T-cell (primary cell): ENCODE measurements at regions not wholly inside any gene's neighbourhood (a gene's known extent, or its start where the extent isn't known, plus 50 kb on each side); places are given as distances from the start of the nearest gene placed in this dataset.

ENCODE experiments used
- ATAC-seq, 4 experiments: fragments of 200-7000 bp in 3 of 4; fragments of 150-1000 bp in 1 of 4; cut with Tn5 transposase; replicated peaks in 1 of 4; 1 replicate in 3 of 4; 2 replicates in 1 of 4; pipeline ENCODE4 v1.10.0; 2021; ENCODE audit warnings: moderate library complexity in 3 of 4, mild to moderate bottlenecking in 2 of 4, moderate number of reproducible peaks in 1 of 4
- CTCF ChIA-PET, 2 donors: fragments of 300-600 bp; sonication (Branson Sonifier 250); formaldehyde crosslinking; loops; one replicate each; lab custom pipeline; 2022; ENCODE audit warnings: antibody characterized with exemption in 2 of 2; lab: Charles Lee
- POLR2A ChIA-PET, 2 donors: fragments of 300-600 bp; sonication (Branson Sonifier 250); formaldehyde crosslinking; loops; one replicate each; lab custom pipeline; 2022; ENCODE audit warnings: antibody characterized with exemption in 2 of 2; lab: Charles Lee
- DNase-seq, 35 experiments: peaks; one replicate each; pipeline versions ENCODE4 v3.0.0 to v3.0.0-alpha.2; 2013 to 2023
- H3K27ac ChIP-seq: one replicate; pipeline ENCODE4 v1.5.1; 2013; ENCODE audit warnings: low read length
- H3K27me3 ChIP-seq, 2 experiments: replicated peaks in 1 of 2; 1 replicate in 1 of 2; 2 replicates in 1 of 2; pipeline versions ENCODE4 v1.6.1 to v1.7.0; 2013; ENCODE audit warnings: low read length in 1 of 2, mixed read lengths in 1 of 2; ENCODE audit not compliant: control insufficient read depth in 2 of 2, insufficient read depth in 2 of 2; ENCODE audit errors: extremely low read depth in 1 of 2
- H3K36me3 ChIP-seq, 2 donors: 1 replicate in 1 of 2; 2 replicates in 1 of 2; pipeline versions ENCODE4 v1.6.1 to v1.7.0; 2013; ENCODE audit warnings: low read length in 1 of 2; ENCODE audit not compliant: control insufficient read depth in 2 of 2, insufficient read depth in 1 of 2; ENCODE audit errors: extremely low read depth in 1 of 2
- H3K4me1 ChIP-seq, 2 experiments: 1 replicate in 1 of 2; 2 replicates in 1 of 2; pipeline versions ENCODE4 v1.6.1 to v1.7.0; 2013; ENCODE audit warnings: low read length in 2 of 2, mixed read lengths in 1 of 2; ENCODE audit not compliant: insufficient read depth in 2 of 2, control insufficient read depth in 1 of 2; ENCODE audit errors: extremely low read depth in 1 of 2
- H3K4me3 ChIP-seq, 2 donors: 1 replicate in 1 of 2; 2 replicates in 1 of 2; pipeline versions ENCODE4 v1.5.1 to v1.7.0; 2013; ENCODE audit warnings: mild to moderate bottlenecking in 2 of 2, low read length in 1 of 2, moderate library complexity in 1 of 2; ENCODE audit not compliant: control insufficient read depth in 1 of 2; ENCODE audit errors: extremely low read depth in 1 of 2
- H3K9me3 ChIP-seq: 2 replicates; pipeline ENCODE4 v1.7.0; 2013
- H3K27ac Mint-ChIP-seq, 2 donors: one replicate each; pipeline ENCODE4 v1.8.0; 2020 to 2021; ENCODE audit warnings: mild to moderate bottlenecking in 2 of 2, mixed read lengths in 2 of 2
- H3K27me3 Mint-ChIP-seq, 2 donors: one replicate each; pipeline ENCODE4 v1.8.0; 2021 to 2022; ENCODE audit warnings: mixed read lengths in 2 of 2
- H3K36me3 Mint-ChIP-seq: one replicate; pipeline ENCODE4 v1.8.0; 2021; ENCODE audit warnings: mixed read lengths
- H3K4me1 Mint-ChIP-seq, 3 donors: one replicate each; pipeline ENCODE4 v1.8.0; 2020 to 2022; ENCODE audit warnings: mixed read lengths in 3 of 3, mild to moderate bottlenecking in 1 of 3
- H3K4me3 Mint-ChIP-seq, 3 donors: one replicate each; pipeline ENCODE4 v1.8.0; 2020 to 2022; ENCODE audit warnings: mild to moderate bottlenecking in 3 of 3, mixed read lengths in 3 of 3, moderate library complexity in 3 of 3
- H3K9me3 Mint-ChIP-seq, 3 donors: one replicate each; pipeline ENCODE4 v1.8.0; 2020 to 2022; ENCODE audit warnings: mixed read lengths in 3 of 3
- WGBS: methylation state at CpG from one replicate; pipeline ENCODE4 v1.1.5; 2013; ENCODE audit warnings: missing lambda C conversion rate; ENCODE audit not compliant: insufficient coverage; 5-methylcytosine and 5-hydroxymethylcytosine counted together

GRCh38 chr12:79512068-79512467, 178.7 kb downstream of the PAWR start:
- Mint-ChIP-seq H3K27me3 (no peaks in the 10 kb centered on the region), H3K27ac (no peak overlapping the region), H3K4me1 (no peaks in the 10 kb centered on the region), H3K4me3 (no peak overlapping the region), H3K36me3 (no peaks in the 10 kb centered on the region), H3K9me3 (peaks cover 0 to 14% (median 9%) of the 10 kb centered on the region in 3 donors)
- ATAC-seq, result no peak
- POLR2A ChIA-PET, result no interaction called here
- Histone ChIP-seq H3K9me3 (no peaks in the 10 kb centered on the region), H3K36me3 (no peaks in the 10 kb centered on the region), H3K4me3 (no peak overlapping the region), H3K27me3 (peaks cover 0 to 2% of the 10 kb centered on the region in 2 experiments), H3K27ac (no peak overlapping the region), H3K4me1 (no peaks in the 10 kb centered on the region)
- WGBS, result 75% methylated on average over 2 of the region's 6 CpGs
- DNase-seq, result no peak
- CTCF ChIA-PET, result no interaction called here

- no peaks in the 10 kb centered on the region for H3K9me3 ChIP-seq
- ChIA-PET POLR2A (no interaction called here), CTCF (no interaction called here)
- WGBS, result no CpG with 5 or more reads among the region's 2 CpGs
- no peak overlapping the region for H3K27ac ChIP-seq
- H3K4me3 ChIP-seq, result no peak overlapping the region
- DNase-seq (no peak), ATAC-seq (no peak)
- Mint-ChIP-seq H3K36me3 (no peaks in the 10 kb centered on the region), H3K4me1 (no peaks in the 10 kb centered on the region), H3K4me3 (no peak overlapping the region), H3K27me3 (no peaks in the 10 kb centered on the region), H3K27ac (no peak overlapping the region), H3K9me3 (peaks cover 2 to 6% (median 5%) of the 10 kb centered on the region in 3 donors)
- no peaks in the 10 kb centered on the region for H3K36me3 ChIP-seq
- peaks cover 0 to 9% of the 10 kb centered on the region in 2 experiments for H3K27me3 ChIP-seq
- no peaks in the 10 kb centered on the region for H3K4me1 ChIP-seq
Measured at GRCh38 chr12:79508622-79509021, 182.1 kb downstream of the PAWR start.
